Uterus (tissue), 2 donors: ENCODE measurements at regions not wholly inside any gene's neighbourhood (a gene's known extent, or its start where the extent isn't known, plus 50 kb on each side); places are given as distances from the start of the nearest gene placed in this dataset.

Experiments used
- POLR2A ChIP-seq, 2 donors: fragments of 450-650 bp; IDR thresholded peaks; one replicate each; pipeline ENCODE4 v1.6.1; 2016; ENCODE audit warnings: antibody characterized with exemption in 2 of 2, mild to moderate bottlenecking in 1 of 2, moderate library complexity in 1 of 2
- TF ChIP-seq, protein P1 (sequence below), 4 experiments: fragments of 200-600 bp in 2 of 4; fragments of 450-650 bp in 2 of 4; sonication (generic) in 2 of 4; IDR thresholded peaks; one replicate each; pipeline ENCODE4 v1.5.1; 2016 to 2019; ENCODE audit warnings: antibody characterized with exemption in 4 of 4, mild to moderate bottlenecking in 2 of 4, moderate library complexity in 1 of 4

DNA sequence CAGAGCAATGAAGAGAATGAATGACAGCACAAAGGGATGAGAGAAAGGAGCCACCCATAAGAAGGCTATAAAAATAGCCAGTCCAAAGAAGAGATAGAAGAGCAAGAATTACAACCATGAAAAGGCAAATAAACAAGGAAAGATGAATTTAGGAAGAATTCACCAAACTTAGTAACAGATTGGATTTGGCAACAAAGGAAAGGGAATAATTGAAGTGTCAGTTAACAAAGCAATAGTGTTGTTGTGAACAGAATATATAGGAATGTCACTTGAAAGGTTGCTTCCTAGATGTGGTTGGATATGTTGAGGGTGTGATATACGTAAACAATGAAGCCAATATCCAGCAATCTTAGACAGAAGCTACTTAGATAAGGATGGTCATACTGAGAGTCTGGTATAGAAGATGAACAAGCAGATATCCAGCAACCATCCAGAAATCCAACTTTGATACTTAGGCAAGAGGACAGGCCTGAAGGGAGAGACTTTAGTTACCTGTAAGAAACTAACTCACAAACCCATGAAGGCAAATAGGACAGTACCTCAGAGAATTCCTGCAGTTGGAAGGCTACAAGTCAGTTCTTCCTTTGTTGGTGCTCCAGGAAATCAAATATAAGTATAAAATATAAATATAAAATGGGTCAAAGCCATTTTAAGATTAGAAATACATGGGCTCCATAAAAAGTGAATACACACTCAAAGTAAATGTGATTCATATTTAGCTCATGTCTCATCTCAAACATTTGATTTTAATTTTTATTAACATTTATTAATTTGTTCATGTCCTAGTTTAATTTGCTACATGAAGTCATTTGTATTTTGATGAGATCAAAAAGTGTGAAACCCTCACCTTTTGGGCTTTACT is 106.5 kb downstream of the HFE start:
- TF ChIP-seq, protein P1, sequence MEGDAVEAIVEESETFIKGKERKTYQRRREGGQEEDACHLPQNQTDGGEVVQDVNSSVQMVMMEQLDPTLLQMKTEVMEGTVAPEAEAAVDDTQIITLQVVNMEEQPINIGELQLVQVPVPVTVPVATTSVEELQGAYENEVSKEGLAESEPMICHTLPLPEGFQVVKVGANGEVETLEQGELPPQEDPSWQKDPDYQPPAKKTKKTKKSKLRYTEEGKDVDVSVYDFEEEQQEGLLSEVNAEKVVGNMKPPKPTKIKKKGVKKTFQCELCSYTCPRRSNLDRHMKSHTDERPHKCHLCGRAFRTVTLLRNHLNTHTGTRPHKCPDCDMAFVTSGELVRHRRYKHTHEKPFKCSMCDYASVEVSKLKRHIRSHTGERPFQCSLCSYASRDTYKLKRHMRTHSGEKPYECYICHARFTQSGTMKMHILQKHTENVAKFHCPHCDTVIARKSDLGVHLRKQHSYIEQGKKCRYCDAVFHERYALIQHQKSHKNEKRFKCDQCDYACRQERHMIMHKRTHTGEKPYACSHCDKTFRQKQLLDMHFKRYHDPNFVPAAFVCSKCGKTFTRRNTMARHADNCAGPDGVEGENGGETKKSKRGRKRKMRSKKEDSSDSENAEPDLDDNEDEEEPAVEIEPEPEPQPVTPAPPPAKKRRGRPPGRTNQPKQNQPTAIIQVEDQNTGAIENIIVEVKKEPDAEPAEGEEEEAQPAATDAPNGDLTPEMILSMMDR (IDR thresholded peaks at IDR 0.05), result no peak
- no peak for TF ChIP-seq POLR2A (IDR thresholded peaks at IDR 0.05)
